RPMI8226 (cell line): ENCODE measurements at regions not wholly inside any gene's neighbourhood (a gene's known extent, or its start where the extent isn't known, plus 50 kb on each side); places are given as distances from the start of the nearest gene placed in this dataset.

Experiments
- DNase-seq: peaks from one replicate; pipeline ENCODE4 v3.0.0-alpha.2; 2015

DNA sequence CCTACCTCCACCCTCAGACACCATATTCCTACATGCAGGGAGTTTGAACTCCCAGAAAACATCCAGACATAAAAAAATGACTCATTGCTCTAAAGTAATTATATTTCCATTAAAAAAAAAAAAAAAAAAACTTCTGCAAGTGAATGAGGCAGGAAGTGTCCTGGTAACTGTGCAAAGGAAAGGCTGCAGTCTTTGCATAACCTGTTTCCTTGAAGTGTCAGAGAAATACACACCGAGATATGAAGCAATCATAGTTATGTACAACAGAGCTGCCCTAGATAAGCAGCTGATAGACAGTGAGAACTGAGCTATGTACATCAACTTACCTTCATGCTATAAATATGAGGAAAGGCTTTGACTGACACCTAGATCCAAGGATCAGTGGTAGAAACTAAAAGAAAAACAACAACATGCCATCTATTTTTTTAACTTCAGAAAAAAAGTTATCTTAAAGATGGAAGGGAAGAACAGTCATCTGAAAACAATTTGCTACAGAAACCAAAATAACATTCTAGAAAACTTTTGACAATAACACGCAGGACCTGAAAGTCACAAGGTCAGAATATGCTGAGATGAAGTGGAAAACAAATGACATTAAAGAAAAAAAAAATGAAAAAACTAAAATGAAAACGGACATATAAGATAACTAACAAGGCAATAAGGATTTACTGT is 263.2 kb downstream of the SEC23A start:
- DNase-seq, result no peak

DNA sequence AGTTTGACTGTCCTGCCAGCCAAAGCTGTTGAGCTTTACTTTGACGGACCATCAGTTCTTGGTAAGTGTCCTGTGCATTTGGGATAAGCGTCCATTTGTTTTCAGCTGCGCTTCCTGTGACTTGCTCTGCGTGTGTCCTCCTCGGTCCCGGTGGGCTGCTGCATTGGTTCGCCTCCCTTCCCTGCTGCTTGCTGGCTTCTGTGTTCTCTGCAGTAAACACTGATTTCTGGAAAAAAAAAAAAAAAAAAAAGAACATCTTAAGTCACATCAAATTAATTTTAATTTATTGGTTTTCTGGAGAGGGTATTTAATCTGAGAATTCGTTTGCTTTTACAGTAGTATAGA is 264.1 kb downstream of the SEC23A start:
- DNase-seq, result no peak

DNA sequence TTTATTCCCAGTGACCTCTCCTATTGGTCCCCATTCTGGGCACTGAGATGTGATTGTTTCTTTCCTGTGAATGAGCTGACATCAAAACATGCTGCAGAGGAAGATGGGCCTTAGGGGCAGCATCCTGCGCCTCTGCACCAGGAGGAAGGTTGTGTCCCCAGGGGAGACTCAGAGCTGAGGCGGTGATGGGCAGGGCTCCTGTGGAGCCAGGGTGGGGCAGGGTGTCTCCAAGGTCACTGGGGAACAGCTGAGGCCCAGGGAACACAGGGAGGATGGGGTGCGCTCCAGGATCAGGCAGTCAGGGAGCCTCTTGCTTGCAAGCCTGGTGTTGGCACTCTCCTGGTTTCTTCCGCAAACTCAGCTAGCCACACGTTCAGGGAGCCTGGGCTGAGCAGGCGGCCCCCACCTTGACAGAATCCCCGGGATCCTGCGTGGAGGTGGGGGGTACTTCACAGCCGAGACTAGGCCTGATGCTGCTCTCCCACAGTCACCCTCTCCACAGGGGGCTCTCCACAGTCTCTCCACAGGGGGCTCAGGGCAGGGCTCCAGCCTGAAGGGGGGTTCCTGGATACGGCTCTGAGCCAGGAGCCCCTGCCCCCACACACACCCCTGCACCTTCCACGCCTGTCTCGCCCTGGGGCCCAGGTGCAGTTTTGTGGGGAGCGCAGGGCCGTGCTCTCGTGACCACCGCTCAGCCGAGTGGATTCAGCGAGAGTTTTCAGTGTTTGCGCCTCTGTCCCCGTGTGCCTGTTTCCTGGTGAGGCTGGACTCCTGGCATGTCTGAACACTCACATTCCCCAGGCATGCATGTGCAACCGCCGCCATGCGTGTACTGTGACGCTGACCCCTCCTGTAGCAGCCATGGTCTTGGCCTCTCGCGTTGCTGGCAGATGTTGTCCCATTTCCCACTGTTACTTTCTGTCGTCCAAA is 264.7 kb downstream of the SEC23A start:
- no peak for DNase-seq

DNA sequence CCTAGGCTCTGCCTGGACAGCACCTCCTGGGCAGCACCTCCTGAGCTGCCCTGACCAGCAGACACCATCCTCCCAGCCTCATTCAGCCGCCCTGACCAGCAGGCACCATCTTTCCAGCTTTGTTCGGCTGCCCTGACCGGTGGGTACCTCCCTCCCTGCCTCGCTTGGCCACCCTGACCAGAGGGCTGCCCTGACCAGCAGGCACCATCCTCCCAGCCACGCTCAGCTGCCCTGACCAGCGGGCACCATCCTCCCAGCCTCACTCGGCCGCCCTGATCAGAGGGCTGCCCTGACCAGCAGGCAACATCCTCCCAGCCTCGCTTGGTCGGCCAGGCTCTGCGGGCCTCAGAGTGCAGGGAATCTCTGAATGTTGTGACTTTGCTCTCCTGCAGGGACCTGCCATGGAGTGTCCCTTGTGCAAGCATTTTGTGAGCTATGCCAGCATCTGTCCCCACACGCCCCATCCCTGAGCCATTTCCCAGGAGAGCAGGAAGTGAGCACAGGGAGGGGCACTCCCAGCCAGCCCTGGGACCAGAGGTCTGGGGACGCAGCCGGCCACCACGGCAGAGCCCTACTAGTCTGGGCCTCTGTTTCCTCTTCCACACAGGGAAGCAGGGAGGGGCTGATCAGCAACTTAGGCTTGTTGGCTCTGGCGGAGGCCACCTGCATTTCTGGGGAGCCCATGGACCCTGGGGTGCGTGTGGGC is 265.5 kb downstream of the SEC23A start:
- DNase-seq, result no peak

DNA sequence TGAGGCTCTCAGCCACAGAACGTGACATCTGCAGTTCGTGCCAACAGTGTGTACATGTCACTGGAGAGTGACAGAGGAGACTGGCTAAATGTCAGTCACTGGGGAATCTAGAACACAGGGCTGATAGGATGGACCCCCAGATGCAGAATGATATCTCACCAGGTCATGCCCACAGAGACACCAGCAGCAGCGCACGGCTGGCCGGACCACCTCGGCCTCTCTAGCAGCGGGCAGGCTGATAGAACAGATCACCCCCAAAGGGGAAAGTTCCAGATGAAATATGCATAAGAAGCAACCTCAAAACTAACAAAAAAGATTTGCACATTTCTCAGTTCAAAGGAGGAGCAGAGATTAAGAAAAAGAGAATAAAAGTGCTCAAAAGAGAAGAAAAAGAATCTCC is 266.5 kb downstream of the SEC23A start:
- DNase-seq, result no peak

DNA sequence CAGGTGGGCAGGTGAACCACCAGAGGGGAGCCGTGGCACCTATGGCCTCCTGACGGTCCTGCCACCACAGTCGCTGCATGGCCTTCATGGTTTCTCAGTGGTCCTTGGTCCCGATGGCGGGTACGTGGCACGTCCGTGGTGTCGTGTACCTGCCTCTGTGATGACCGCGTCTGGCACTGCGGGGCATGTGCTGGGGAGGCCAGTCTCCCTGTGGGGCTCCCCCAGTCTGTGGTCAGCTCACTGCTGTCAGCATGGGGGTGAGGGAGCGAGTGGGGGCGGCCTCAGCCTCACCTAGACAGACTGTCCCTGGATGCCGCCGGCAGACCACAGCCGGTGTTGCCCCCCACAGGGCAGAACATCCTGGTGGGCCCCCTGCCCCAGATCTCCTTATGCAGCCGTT is 267.2 kb downstream of the SEC23A start:
- DNase-seq, result no peak

DNA sequence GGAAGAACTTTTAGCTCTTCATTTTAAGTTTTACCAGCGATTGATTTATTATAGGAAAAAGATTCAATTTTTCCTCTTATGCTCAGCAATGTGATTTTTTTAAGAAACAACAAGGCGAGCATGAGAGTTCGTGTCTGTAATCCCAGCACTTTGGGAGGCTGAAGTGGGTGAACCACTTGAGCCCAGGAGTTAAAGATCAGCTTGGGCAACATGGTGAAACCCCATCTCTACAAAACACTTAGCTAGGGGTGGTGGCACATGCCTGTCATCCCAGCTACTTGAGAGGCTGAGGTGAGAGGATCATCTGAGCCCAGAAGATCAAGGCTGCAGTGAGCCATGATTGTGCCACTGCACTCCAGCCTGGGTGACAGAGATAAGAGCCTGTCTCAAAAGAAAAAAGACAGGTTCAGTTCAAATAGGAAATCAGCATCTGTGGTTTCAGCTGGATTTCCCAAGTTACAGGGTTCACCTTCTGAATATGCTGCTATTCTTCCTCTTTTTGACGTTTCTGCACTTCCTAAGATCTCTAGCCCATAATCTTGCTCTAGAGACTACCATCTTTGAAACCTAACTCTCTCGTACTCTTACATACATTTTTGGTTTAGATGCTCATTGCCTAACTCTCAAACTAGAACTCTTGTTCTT is 274.7 kb downstream of the SEC23A start:
- no peak for DNase-seq

DNA sequence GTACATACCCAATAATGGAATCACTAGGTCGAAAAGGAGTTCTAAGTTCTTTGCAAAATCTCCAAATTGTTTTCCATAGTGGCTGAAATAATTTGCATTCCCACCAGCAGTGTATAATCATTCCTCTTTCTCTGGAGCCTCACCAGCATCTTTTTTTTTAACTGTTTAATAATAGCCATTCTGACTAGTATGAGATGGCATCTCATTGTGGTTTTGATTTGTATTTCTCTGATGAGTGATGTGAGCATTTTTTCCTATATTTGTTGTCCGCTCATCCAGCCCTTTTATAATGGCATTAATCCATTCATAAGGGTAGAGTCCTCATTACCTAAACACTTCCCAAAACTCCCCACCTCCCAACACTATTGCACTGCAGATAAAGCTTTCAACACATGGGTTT is 278.3 kb downstream of the SEC23A start:
- no peak for DNase-seq

DNA sequence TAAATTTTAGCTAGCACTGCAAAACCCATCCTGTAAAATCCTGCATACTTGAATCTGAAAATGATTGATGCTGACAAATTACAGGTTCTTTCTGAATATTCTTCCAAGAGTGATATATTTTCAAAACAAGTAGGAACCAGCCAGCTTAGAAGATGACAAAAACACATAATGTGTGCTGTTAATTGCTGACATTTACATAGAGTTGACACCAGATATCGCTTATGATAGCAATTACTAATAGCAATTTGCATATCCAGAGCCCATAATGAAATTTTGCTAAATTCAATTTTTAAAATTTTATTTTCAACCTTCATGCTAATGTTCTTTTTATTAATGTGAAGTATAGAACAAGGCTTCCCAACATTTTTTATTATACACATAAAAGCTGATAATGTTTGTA is 284.5 kb downstream of the SEC23A start:
- no peak for DNase-seq

DNA sequence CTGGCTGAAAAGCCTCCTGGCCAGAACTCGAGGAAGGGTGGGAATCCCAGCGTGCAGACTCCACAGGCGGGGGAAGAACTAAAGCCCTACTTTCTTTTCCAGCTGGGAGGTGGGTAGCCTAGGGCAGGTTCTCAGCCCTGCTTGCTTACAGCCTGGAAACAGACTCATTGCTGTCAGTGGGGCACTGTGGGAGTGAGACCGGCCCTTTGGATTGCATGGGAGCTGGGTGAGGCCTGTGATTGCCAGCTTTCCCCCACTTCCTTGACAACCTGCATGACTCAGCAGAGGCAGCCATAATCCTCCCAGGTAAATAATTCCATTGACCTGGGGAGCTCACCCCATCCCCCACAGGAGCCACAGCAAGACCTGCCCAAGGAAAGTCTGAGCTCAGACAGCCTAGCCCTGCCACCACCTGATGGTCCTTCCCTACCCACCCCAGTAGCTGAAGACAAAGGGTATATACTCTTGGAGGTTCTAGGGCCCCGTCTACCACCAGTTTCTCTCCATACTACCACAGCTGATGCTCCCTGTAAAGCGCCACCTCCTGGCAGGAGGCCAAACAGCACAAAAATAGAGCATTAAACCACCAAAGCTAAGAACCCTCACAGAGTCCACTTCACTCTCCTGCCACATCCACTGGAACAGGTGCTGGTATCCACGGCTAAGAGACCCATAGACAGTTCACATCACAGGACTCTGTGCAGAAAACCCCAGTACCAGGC is 294.1 kb downstream of the SEC23A start:
- DNase-seq, result no peak

DNA sequence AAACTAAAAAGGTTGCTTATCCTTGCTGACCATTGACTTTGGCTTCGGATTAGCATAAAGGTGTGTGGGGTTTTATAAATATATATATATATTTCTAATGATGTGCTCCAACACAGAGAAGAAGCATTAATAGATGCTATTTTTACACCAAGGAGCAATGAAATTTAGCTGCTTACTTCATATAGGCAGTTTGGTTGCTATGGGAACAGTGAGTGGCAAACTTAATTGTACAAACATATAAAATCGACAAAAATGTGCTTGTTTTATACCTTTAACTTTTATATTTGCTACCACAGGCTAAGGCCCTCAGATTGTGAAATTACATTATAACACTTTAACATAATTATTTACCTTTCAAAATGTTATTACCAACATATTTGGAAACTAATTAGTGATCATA is 303.4 kb downstream of the SEC23A start:
- no peak for DNase-seq

DNA sequence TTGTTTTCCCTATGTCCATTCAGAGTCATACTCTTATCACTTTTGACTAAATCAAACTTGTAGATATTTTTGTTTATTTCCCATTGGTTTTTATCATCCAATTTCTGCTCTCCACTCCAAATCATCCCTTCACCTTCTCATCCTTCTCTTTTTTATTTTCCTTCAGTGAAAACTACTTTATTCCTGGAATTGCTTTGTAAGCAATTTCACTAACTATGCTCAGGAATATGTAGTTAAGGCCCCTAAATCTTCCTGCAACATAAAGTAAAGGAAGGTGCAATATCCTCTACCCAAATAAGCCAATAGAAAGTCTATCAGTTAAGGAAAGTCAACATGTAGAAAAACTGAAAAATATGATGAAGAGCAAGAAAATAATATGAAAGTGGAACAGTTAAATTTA is 308.4 kb downstream of the SEC23A start:
- no peak for DNase-seq

DNA sequence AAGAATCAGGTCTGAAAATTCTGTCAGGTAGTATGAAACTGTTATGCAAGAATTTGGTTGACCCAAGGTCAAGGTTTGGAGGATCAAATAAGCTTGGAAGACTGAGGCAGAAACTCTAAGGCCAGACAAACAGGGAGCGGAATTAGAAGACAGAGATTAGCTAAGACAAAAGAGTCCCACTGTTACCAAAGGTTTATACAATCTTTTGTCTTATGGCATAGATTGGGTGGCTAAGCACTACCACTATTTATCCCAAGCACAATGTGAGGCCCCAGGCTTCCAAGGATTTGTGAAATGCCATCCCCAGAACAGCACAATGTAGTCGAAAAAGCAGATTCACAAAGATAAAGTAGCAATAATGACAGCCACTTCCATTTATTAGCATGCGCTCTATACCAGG is 311.2 kb downstream of the SEC23A start:
- DNase-seq, result no peak

DNA sequence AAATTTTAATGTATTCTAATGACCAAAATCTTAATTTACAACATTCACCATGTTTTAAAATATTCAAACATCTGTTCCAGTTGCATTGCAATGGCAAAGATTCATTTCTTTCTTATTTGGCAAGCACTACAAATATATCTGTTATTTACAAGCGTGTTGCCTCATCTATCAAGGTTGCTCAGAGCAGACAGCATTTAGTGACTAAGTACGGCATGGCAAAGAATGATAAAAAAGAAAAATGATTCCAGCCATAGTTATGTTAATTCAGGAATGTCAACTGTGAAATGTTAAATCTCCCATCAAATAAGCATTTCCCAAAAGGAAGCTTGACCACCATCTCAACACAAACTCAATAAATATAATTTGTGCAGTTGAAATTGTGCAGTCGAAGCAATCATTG is 312.1 kb downstream of the SEC23A start:
- no peak for DNase-seq

DNA sequence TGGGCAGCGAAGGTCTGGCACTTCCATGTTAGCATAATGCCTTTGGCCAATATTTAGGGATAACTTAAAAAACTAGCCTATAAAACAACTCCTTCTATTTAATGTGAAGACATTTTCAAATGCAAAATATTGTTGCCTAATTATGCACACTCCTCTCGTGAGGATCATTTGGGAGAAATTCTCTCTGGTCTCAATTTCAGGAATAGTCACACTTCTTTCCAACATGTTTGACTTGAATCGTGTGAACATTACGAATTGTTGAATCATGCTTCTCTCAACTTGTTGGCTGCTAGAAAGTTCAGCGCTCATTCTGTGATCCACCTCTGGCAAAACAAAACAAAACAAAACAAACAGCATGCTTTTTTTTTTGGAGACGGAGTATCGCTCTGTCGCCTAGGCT is 313.2 kb downstream of the SEC23A start:
- no peak for DNase-seq

DNA sequence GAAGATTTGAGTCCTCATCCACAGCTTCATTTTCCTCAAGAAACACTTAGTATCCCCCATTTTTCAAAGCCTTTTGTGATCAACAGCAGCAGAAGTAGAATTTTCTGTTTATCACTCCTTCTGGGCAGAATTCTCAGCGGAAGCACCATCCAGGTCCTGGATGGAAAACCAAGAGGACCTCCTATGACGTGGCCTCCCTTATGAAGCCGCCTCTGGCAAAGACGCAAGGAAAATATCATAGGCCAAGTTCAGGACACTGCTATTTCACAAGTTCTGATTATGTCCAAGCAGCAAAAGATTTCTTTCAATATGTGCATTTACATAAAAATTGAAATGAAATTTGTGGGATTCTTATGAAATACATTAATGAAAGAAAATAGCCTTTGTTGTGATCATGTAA is 315.0 kb downstream of the SEC23A start:
- no peak for DNase-seq

DNA sequence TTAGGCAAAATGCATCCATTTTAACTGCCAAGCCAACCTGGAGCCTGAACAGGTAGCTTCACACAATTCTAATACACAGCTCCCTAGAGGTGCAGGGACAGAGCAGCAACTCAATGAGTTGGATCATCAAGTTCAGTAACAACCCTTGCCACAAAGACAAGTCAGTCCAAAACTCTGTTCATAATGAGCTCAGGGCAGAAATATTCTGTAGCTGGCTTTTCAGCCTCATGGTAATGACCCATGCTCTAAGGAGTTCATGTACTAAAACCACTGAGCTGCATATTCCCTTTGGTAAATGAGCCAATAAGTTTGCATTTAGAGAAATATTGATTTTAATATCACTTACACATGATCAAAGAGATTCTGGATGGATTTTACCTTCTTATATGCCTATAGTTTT is 316.1 kb downstream of the SEC23A start:
- DNase-seq, result no peak

DNA sequence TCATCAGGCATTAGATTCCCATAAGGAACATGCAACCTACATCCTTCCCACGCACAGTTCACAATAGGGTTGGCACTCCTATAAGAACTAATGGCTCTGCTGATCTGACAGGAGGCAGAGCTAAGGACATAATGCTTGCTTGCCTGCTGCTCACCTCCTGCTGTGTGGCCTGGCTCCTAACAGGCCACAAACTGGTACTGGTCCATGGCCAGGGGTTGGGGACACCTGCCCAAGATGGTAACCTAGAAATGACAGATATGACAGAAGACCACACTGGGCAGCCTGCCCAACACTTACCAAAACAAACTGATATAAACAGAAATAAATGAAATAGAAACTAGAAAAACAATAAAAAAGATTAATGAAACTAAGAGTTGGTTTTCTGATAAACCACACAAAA is 325.6 kb downstream of the SEC23A start:
- no peak for DNase-seq

DNA sequence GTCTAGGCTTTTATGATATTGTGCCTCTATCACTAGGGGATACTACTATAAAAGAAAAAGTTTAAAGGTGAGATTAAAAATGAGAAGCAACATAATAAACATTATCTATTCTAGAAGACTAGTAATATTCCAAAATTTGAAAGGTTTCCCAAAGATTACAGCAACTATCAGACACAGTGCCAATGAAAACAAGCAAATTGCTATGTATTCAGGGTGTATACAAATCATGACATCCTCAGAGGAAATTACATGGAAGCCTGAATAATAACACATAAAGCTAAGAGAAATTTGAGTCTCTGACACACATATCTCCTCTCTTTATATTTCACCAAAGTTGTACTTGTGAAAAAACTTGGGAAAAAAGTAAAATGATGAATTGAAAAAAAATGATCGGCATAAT is 327.0 kb downstream of the SEC23A start:
- no peak for DNase-seq

DNA sequence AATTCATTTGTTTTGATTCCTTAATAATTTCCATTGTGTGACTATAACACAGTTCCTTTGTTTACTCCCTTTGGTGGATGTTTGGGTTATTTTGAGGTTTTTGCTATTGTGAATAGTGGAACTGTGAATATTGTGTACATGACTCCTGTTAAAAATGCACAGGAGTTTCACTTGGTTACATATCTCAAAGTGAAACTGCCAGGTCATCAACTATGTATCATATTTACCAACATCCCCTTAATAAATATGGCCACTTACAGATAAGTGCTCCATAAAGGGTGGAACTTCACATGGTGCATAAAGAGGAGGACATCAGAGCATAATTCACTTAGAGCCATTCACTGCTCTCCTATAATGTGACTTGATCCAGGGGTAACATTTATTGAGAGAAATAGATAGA is 328.9 kb downstream of the SEC23A start:
- no peak for DNase-seq

DNA sequence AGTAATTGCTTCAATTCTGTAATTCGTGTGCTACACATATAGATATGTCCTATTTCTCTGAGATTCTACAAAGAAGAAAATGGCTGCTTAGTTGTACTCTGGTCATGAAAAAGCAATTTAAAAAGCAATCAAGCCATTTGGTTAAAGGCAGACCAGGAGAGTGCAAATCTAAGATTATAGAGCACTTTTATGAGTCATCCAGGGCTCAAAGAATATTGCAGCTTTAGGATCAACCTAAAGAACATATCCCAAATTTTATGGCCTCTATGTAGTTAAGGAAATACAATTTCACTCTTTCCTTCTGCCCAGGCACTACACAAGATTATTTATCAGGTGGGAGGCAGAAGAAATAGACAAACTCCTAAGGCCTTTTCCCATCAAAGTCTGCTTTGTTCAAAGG is 332.8 kb downstream of the SEC23A start:
- DNase-seq, result no peak

DNA sequence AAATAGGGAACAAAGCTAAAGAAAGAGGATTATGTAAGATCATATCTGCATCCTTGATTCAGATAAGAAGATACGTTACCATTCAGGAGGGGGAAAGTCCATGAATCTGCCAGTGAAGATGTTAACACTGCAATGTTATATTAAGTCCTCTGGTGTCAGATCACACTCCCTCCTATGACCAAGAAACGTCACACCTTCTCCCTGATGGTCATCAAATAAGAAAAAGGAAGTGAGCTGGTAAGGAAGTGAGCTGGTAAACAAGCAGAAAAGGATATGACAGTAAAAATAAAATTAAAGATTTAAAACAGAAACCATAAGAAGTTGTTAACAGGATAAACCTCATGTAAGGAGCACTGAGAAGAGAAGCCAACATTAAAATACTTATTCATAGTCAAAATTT is 340.2 kb downstream of the SEC23A start:
- no peak for DNase-seq

DNA sequence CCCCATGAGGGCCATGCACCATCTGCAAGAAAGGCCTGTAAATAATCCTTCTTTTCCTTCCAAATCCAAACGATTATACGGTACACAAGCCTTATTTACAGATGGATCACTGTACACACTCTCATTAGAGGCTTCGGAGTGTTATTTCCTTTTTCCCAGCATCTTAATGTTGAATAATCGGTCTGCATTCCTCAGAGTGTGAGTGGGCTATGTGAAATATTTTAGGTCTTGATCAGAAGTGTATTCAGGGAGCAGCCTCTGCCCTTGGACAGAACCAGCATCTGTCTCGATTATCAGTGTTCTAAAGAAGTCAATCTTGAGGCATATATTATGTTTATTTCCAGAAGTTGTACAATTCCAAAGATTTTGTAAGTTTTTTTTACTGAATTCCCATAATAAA is 340.6 kb downstream of the SEC23A start:
- no peak for DNase-seq
